ENCODE measurements at regions not wholly inside any gene's neighbourhood (a gene's known extent, or its start where the extent isn't known, plus 50 kb on each side); places are given as distances from the start of the nearest gene placed in this dataset.

GRCh38 chr14:101235335-101236103 lies 325.8 kb upstream of the DIO3 start (continued):
- no peak for TF ChIP-seq ZGPAT (CRISPR knock-in tag; IDR thresholded peaks at IDR 0.05)
- peak; percentile 25; the same call in 1 of the 2 replicates for TF ChIP-seq SAP130 (CRISPR knock-in tag; IDR thresholded peaks at IDR 0.05; ENCODE audit: low read depth)
- TF ChIP-seq KDM1A (CRISPR knock-in tag; IDR thresholded peaks at IDR 0.05) = no peak
- TF ChIP-seq PAXIP1 (CRISPR knock-in tag; conservative IDR thresholded peaks at IDR 0.05) = 0 out of 2 replicates have a peak, but pooled peaks have one; percentile 16
- no peak for TF ChIP-seq ZBTB8A (CRISPR knock-in tag; IDR thresholded peaks at IDR 0.05; ENCODE audit: borderline replicate concordance, low read depth)
- no peak for TF ChIP-seq KIAA2018 (CRISPR knock-in tag; IDR thresholded peaks at IDR 0.05; ENCODE audit: borderline replicate concordance)
- no peak for TF ChIP-seq MAFG (CRISPR knock-in tag; IDR thresholded peaks at IDR 0.05)
- no peak for TF ChIP-seq ZBTB2 (CRISPR knock-in tag; IDR thresholded peaks at IDR 0.05; ENCODE audit: low read depth)
- no peak for TF ChIP-seq ZNF597 (CRISPR knock-in tag; IDR thresholded peaks at IDR 0.05)
- TF ChIP-seq HNRNPLL (IDR thresholded peaks at IDR 0.05; ENCODE audit: low read depth, low read length, poor library complexity, severe bottlenecking) = peak; percentile 25
- TF ChIP-seq NFRKB (IDR thresholded peaks at IDR 0.05) = no peak
- TF ChIP-seq ZNF577 (CRISPR knock-in tag; IDR thresholded peaks at IDR 0.05; ENCODE audit: borderline replicate concordance, low read depth) = no peak
- no peak for TF ChIP-seq GFI1 (CRISPR knock-in tag; IDR thresholded peaks at IDR 0.05; ENCODE audit: borderline replicate concordance)
